Esophagus (tissue), 2 donors: ENCODE measurements at regions not wholly inside any gene's neighbourhood (a gene's known extent, or its start where the extent isn't known, plus 50 kb on each side); places are given as distances from the start of the nearest gene placed in this dataset.

Source experiments
- H3K27ac ChIP-seq, 2 donors: one replicate each; pipeline ENCODE4 v1.5.1; 2013; ENCODE audit warnings: low read depth in 2 of 2, mild to moderate bottlenecking in 2 of 2, inconsistent platforms in 1 of 2, low read length in 1 of 2, moderate library complexity in 1 of 2
- H3K27me3 ChIP-seq, 2 donors: one replicate each; pipeline ENCODE4 v1.6.1; 2013; ENCODE audit warnings: low read length in 2 of 2, control low read depth in 1 of 2, mild to moderate bottlenecking in 1 of 2; ENCODE audit not compliant: insufficient read depth in 2 of 2, control insufficient read depth in 1 of 2
- H3K36me3 ChIP-seq, 2 donors: one replicate each; pipeline ENCODE4 v1.6.1; 2013; ENCODE audit warnings: low read length in 1 of 2; ENCODE audit not compliant: control insufficient read depth in 2 of 2, insufficient read depth in 2 of 2
- H3K4me1 ChIP-seq, 2 donors: one replicate each; pipeline ENCODE4 v1.6.1; 2013; ENCODE audit warnings: low read length in 1 of 2; ENCODE audit not compliant: control insufficient read depth in 2 of 2, insufficient read depth in 2 of 2
- H3K4me3 ChIP-seq, 2 donors: one replicate each; pipeline ENCODE4 v1.5.1; 2013; ENCODE audit warnings: low read length in 2 of 2, mild to moderate bottlenecking in 2 of 2, low read depth in 1 of 2, moderate library complexity in 1 of 2
- H3K9me3 ChIP-seq, 2 donors: one replicate each; pipeline ENCODE4 v1.6.1; 2013; ENCODE audit warnings: mild to moderate bottlenecking in 2 of 2, low read depth in 1 of 2, low read length in 1 of 2, moderate library complexity in 1 of 2; ENCODE audit not compliant: control insufficient read depth in 2 of 2, insufficient read depth in 1 of 2
- WGBS, 2 donors: extraction: QIAGEN DNeasy Blood & Tissue Kit; methylation state at CpG; one replicate each; pipeline ENCODE4 v1.1.7; 2013; 5-methylcytosine and 5-hydroxymethylcytosine counted together
- donor health status: healthy with polysubstance abuse.
- donor health status: Bipolar disorder and iron deficiency.

DNA sequence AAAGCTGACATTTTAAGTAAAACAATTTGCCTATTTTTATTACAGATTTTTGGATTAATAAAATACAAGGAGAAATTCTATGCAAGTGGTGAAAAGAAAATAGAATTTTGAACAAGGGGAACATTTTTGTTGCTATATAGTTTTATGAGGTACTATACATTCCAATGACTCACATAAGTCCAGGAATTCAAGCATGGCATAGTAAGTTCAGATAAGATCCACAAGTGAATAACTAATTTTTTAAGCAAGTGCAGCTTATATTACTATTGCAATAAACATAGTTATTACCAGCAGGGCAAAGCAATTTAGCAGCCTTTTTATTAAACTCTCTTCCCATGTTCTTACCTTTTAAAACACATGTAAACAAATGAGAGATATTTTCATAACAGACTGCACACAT is 1123.5 kb upstream of the LRRN3 start:
- Histone ChIP-seq H3K36me3 (no peaks in the 10 kb centered on the region), H3K4me3 (no peak overlapping the region), H3K27me3 (no peaks in the 10 kb centered on the region), H3K27ac (no peak overlapping the region), H3K9me3 (no peaks in the 10 kb centered on the region), H3K4me1 (no peaks in the 10 kb centered on the region)

- no peaks in the 10 kb centered on the region for H3K4me1 ChIP-seq
- H3K36me3 ChIP-seq, result no peaks in the 10 kb centered on the region
- peaks cover 0 to 2% of the 10 kb centered on the region in 2 donors for H3K9me3 ChIP-seq
- no peak overlapping the region for H3K27ac ChIP-seq
- no peaks in the 10 kb centered on the region for H3K27me3 ChIP-seq
- H3K4me3 ChIP-seq, result no peak overlapping the region
- WGBS, 2 donors, result 59 to 69% methylated on average over 1 of the region's 1 CpG
Measured at GRCh38 chr7:109983618-109984017, 1107.3 kb upstream of the LRRN3 start.

DNA sequence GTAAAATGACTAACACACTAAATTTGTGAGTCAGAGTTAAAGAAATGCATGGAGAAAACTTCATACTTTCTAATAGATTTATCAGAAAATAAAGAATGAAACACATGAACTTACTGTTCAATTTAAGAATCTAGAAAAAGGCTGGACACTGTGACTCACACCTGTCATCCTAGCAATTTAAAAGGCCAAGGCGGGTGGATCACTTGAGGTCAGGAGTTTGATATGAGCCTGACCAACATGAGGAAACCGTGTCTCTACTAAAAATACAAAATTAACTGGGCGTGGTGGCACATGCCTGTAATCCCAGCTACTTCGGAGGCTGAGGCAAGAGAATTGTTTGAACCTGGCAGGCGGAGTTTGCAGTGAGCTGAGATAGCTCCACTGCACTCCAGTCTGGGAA is 1106.2 kb upstream of the LRRN3 start:
- Histone ChIP-seq H3K27me3 (no peaks in the 10 kb centered on the region), H3K36me3 (no peaks in the 10 kb centered on the region), H3K9me3 (peaks cover 0 to 2% of the 10 kb centered on the region in 2 donors), H3K27ac (no peak overlapping the region), H3K4me1 (no peaks in the 10 kb centered on the region), H3K4me3 (no peak overlapping the region)
- WGBS, 2 donors, result 62 to 72% methylated on average over 5 of the region's 5 CpGs

DNA sequence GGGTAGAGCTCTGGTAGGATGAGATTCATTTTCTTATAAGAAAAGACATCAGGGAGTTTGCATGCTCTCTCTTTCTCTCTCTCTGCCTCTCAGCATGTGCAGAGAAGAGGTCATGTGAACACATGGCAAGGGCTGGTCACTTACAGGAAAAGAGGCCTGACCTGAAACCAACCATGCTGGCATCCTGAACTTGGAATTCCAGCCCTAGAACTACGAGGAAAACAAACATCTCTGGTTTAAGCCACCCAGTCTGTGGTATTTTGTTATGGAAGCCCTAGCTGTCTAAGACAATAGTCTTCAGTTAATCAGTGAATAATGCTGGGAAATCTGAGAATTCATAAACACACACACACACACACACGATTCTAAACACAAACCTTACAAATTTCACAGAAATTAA is 1104.2 kb upstream of the LRRN3 start:
- H3K9me3 ChIP-seq, result peaks cover 0 to 2% of the 10 kb centered on the region in 2 donors

DNA sequence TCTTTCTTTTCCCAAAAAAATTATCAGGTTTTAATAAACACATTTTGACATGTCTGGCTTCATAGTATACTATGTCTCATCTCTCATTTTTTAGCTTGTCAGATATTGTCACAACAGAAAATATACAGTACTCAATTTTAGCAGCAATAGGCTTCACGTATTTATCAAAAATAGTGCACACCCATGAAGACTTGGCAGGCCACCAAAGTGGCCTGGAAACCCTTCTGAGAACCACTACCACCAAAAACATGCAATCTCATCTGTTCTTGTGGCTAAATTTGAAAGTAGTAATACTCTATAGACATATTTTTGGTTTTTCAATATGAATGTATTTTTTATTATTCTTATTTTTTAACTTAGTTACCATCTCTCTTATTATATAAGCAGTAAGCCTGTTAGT is 1094.5 kb upstream of the LRRN3 start:
- no peaks in the 10 kb centered on the region for H3K36me3 ChIP-seq
- H3K4me1 ChIP-seq, result no peaks in the 10 kb centered on the region
- H3K27me3 ChIP-seq, result no peaks in the 10 kb centered on the region
- H3K9me3 ChIP-seq, result peaks cover 0 to 2% of the 10 kb centered on the region in 2 donors
- no peak overlapping the region for H3K27ac ChIP-seq
- WGBS, 2 donors, result 59 to 73% methylated on average over 1 of the region's 1 CpG
- H3K4me3 ChIP-seq, result no peak overlapping the region

More for the DNA sequence above, 1104.2 kb upstream of the LRRN3 start:
- Histone ChIP-seq H3K27me3 (no peaks in the 10 kb centered on the region), H3K4me3 (no peak overlapping the region), H3K36me3 (no peaks in the 10 kb centered on the region), H3K4me1 (no peaks in the 10 kb centered on the region), H3K27ac (no peak overlapping the region)
- WGBS, 2 donors, result 48 to 56% methylated on average over 2 of the region's 2 CpGs

GRCh38 chr7:109996927-109997326 is 1094.0 kb upstream of the LRRN3 start:
- 64 to 72% methylated on average over 1 of the region's 1 CpG for WGBS, 2 donors
- no peak overlapping the region for H3K27ac ChIP-seq
- no peaks in the 10 kb centered on the region for H3K27me3 ChIP-seq
- H3K4me1 ChIP-seq, result no peaks in the 10 kb centered on the region
- peaks cover 0 to 2% of the 10 kb centered on the region in 2 donors for H3K9me3 ChIP-seq
- H3K36me3 ChIP-seq, result no peaks in the 10 kb centered on the region
- H3K4me3 ChIP-seq, result no peak overlapping the region

DNA sequence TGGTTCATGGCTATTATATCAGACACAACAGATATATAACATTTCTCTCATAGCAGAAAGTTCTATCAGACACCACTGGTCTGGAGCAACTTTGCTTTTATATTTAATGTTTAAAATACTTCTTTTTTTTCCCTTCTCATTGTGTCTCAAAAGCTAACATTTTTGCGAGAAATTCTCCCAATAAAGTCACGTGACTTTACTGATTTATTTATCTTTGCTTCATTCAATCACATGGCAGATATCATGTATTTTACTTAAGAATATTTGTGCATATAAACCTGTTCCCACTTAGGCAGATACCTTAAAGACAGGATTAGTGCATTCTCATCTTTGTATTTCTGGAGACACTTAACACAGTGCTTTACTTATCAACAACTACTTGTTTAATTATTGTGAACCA is 1093.1 kb upstream of the LRRN3 start:
- H3K9me3 ChIP-seq, result peaks cover 0 to 2% of the 10 kb centered on the region in 2 donors
- H3K27ac ChIP-seq, result no peak overlapping the region
- H3K4me3 ChIP-seq, result no peak overlapping the region
- no peaks in the 10 kb centered on the region for H3K36me3 ChIP-seq
- 86 to 94% methylated on average over 2 of the region's 2 CpGs for WGBS, 2 donors
- no peaks in the 10 kb centered on the region for H3K27me3 ChIP-seq
- no peaks in the 10 kb centered on the region for H3K4me1 ChIP-seq

- H3K27ac ChIP-seq, result no peak overlapping the region
- 77% methylated on average over 1 of the region's 1 CpG for WGBS, 2 donors
- H3K36me3 ChIP-seq, result no peaks in the 10 kb centered on the region
- no peaks in the 10 kb centered on the region for H3K27me3 ChIP-seq
- H3K4me3 ChIP-seq, result no peak overlapping the region
- H3K4me1 ChIP-seq, result no peaks in the 10 kb centered on the region
- H3K9me3 ChIP-seq, result peaks cover 0 to 2% of the 10 kb centered on the region in 2 donors
Measured at GRCh38 chr7:110001254-110001938, 1089.5 kb upstream of the LRRN3 start.

DNA sequence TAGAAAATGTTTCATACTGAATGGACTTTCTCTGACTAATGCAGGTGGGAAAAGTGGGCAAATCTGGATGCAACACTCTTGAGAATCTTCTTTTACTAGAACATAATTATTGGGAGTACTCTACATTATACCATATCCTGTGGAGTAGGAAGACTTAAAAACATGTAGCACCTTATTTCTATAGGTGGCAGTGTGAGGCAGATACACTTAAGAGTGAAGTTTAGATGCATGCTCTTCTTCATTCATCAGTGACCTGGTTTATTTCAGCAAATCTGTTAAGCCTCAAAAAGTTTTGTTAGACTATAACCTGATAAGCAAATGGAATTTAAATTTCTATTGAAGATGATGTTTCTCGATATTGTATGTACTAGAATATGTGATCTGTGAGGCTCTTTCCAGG is 1087.1 kb upstream of the LRRN3 start:
- peaks cover 0 to 2% of the 10 kb centered on the region in 2 donors for H3K9me3 ChIP-seq
- H3K4me1 ChIP-seq, result no peaks in the 10 kb centered on the region
- no peak overlapping the region for H3K4me3 ChIP-seq
- WGBS, 2 donors, result 79 to 86% methylated on average over 1 of the region's 1 CpG
- H3K36me3 ChIP-seq, result no peaks in the 10 kb centered on the region
- no peak overlapping the region for H3K27ac ChIP-seq
- H3K27me3 ChIP-seq, result no peaks in the 10 kb centered on the region

GRCh38 chr7:110007320-110008063 is 1083.4 kb upstream of the LRRN3 start:
- 67 to 79% methylated on average over 4 of the region's 4 CpGs for WGBS, 2 donors
- Histone ChIP-seq H3K27me3 (no peaks in the 10 kb centered on the region), H3K9me3 (no peaks in the 10 kb centered on the region)

More at GRCh38 chr7:110007320-110008063, 1083.4 kb upstream of the LRRN3 start:
- no peaks in the 10 kb centered on the region for H3K36me3 ChIP-seq
- no peaks in the 10 kb centered on the region for H3K4me1 ChIP-seq
- H3K27ac ChIP-seq, result no peak overlapping the region
- no peak overlapping the region for H3K4me3 ChIP-seq
